A549 (cell line): ENCODE measurements at regions not wholly inside any gene's neighbourhood (a gene's known extent, or its start where the extent isn't known, plus 50 kb on each side); places are given as distances from the start of the nearest gene placed in this dataset.

Experiments
- ATAC-seq, 2 experiments: fragments of 200-7000 bp in 1 of 2; fragments of >200 bp in 1 of 2; cut with Nextera tagmentation in 1 of 2; cut with Tn5 transposase in 1 of 2; 3 replicates each; pipeline versions ENCODE4 v1.8.0 to v1.9.1; 2018 to 2020; ENCODE audit warnings: mild to moderate bottlenecking in 1 of 2, moderate library complexity in 1 of 2
- CTCF ChIA-PET: fragments of 300-600 bp; sonication (Branson Sonifier 250); formaldehyde crosslinking; extraction: SDS; loops from one replicate; lab custom pipeline; 2021; ENCODE audit warnings: antibody characterized with exemption, inconsistent platforms; lab: Yijun Ruan, JAX
- POLR2A ChIA-PET: fragments of 350-600 bp; formaldehyde crosslinking; extraction: SDS; loops from one replicate; lab custom pipeline; 2021; ENCODE audit warnings: antibody characterized with exemption, inconsistent platforms; lab: Yijun Ruan, JAX
- DNase-seq, 2 experiments: peaks; one replicate each; pipeline versions ENCODE4 v3.0.0 to v3.0.0-alpha.2; 2011 to 2016; ENCODE audit warnings: low read depth in 1 of 2, low spot score in 1 of 2
- FAIRE-seq: peaks from 2 replicates; lab custom pipeline; 2011; peaks lifted over from hg19 to GRCh38; lab: Jason Lieb, UNC
- H3K27ac ChIP-seq, 2 experiments: fragments of >200 bp; sonication (Bioruptor Twin); formaldehyde crosslinking; 3 replicates each; pipeline ENCODE4 v1.5.1; 2016 to 2017
- H3K4me1 ChIP-seq: fragments of >200 bp; sonication (Bioruptor Twin); formaldehyde crosslinking; 3 replicates; pipeline ENCODE4 v1.6.1; 2016
- H3K4me2 ChIP-seq: fragments of >200 bp; sonication (Bioruptor Twin); formaldehyde crosslinking; 3 replicates; pipeline ENCODE4 v1.6.1; 2016
- H3K4me3 ChIP-seq: fragments of >200 bp; sonication (Bioruptor Twin); formaldehyde crosslinking; 3 replicates; pipeline ENCODE4 v1.5.1; 2016
- H3K9me3 ChIP-seq: fragments of >200 bp; sonication (Bioruptor Twin); formaldehyde crosslinking; 3 replicates; pipeline ENCODE4 v1.6.1; 2016
- BCL3 ChIP-seq: fragments of >200 bp; sonication (Bioruptor Twin); formaldehyde crosslinking; IDR thresholded peaks from 3 replicates; pipeline ENCODE4 v1.6.1; 2016
- BHLHE40 ChIP-seq: IDR thresholded peaks from 2 replicates; pipeline ENCODE4 v1.6.1; 2012; ENCODE audit warnings: low read depth, low read length, inconsistent platforms
- CBX2 ChIP-seq: fragments of 200-600 bp; sonication (generic); IDR thresholded peaks from 2 replicates; pipeline ENCODE4 v1.6.1; 2016; ENCODE audit warnings: low read depth, mild to moderate bottlenecking, borderline replicate concordance
- CEBPB ChIP-seq, 2 experiments: fragments of >200 bp in 1 of 2; sonication (Bioruptor Twin) in 1 of 2; formaldehyde crosslinking in 1 of 2; IDR thresholded peaks; 2 replicates each; pipeline ENCODE4 v1.6.1; 2012 to 2016
- CHD4 ChIP-seq: fragments of 200-600 bp; sonication (generic); IDR thresholded peaks from 2 replicates; pipeline ENCODE4 v1.6.1; 2016; ENCODE audit warnings: antibody characterized with exemption, mild to moderate bottlenecking, borderline replicate concordance
- EHF ChIP-seq: fragments of 250-450 bp; sonication (Bioruptor Pico); IDR thresholded peaks from 2 replicates; pipeline ENCODE4 v1.5.0; 2020; ENCODE audit warnings: mild to moderate bottlenecking
- EP300 ChIP-seq, 2 experiments: fragments of >200 bp; sonication (Bioruptor Twin); formaldehyde crosslinking; IDR thresholded peaks; 2 replicates in 1 of 2; 3 replicates in 1 of 2; pipeline ENCODE4 v1.6.1; 2016 to 2017
- ESRRA ChIP-seq: fragments of 150-350 bp; IDR thresholded peaks from 2 replicates; pipeline ENCODE4 v1.6.1; 2014; ENCODE audit warnings: mild to moderate bottlenecking, low read length, borderline replicate concordance
- FOSL2 ChIP-seq, 2 experiments: fragments of 450-650 bp in 1 of 2; fragments of >200 bp in 1 of 2; sonication (Bioruptor Twin) in 1 of 2; formaldehyde crosslinking; IDR thresholded peaks; 2 replicates each; pipeline versions ENCODE4 v1.5.0 to v1.6.1; 2016 to 2020; ENCODE audit warnings: mild to moderate bottlenecking in 1 of 2, moderate library complexity in 1 of 2
- HEYL ChIP-seq: fragments of 250-450 bp; sonication (Bioruptor Pico); IDR thresholded peaks from 2 replicates; pipeline ENCODE4 v1.8.0; 2021; ENCODE audit warnings: mild to moderate bottlenecking, moderate library complexity
- HOXB13 ChIP-seq: fragments of 250-450 bp; sonication (Bioruptor Pico); IDR thresholded peaks from 2 replicates; pipeline ENCODE4 v1.5.0; 2020; ENCODE audit warnings: low read depth, mild to moderate bottlenecking, moderate library complexity
- HOXB5 ChIP-seq: fragments of 250-450 bp; sonication (Bioruptor Pico); IDR thresholded peaks from 2 replicates; pipeline ENCODE4 v1.5.0; 2020; ENCODE audit warnings: mild to moderate bottlenecking, moderate library complexity
- JUN ChIP-seq, 2 experiments: fragments of >200 bp; sonication (Bioruptor Twin); formaldehyde crosslinking; IDR thresholded peaks; 2 replicates in 1 of 2; 3 replicates in 1 of 2; pipeline ENCODE4 v1.6.1; 2016 to 2017
- KDM1A ChIP-seq: fragments of 200-600 bp; sonication (generic); IDR thresholded peaks from 2 replicates; pipeline ENCODE4 v1.6.1; 2016; ENCODE audit warnings: low read depth, mild to moderate bottlenecking
- MAFK ChIP-seq: fragments of 450-650 bp; IDR thresholded peaks from 2 replicates; pipeline ENCODE4 v1.6.1; 2014; ENCODE audit not compliant: partially characterized antibody
- NFE2L2 ChIP-seq: fragments of 150-350 bp; conservative IDR thresholded peaks from 2 replicates; pipeline ENCODE4 v1.6.1; 2014; ENCODE audit warnings: low read length
- NPAS2 ChIP-seq: fragments of 250-450 bp; sonication (Bioruptor Pico); IDR thresholded peaks from 2 replicates; pipeline ENCODE4 v1.8.0; 2022; ENCODE audit warnings: mild to moderate bottlenecking, moderate library complexity, borderline replicate concordance
- PHF8 ChIP-seq: fragments of 200-600 bp; sonication (generic); IDR thresholded peaks from 2 replicates; pipeline ENCODE4 v1.6.1; 2016; ENCODE audit warnings: low read depth, mild to moderate bottlenecking, antibody characterized with exemption, moderate library complexity, borderline replicate concordance
- RARB ChIP-seq: fragments of 250-450 bp; sonication (Bioruptor Pico); IDR thresholded peaks from 2 replicates; pipeline ENCODE4 v1.8.0; 2021; ENCODE audit warnings: mild to moderate bottlenecking, moderate library complexity
- RCOR1 ChIP-seq: fragments of 150-350 bp; IDR thresholded peaks from 2 replicates; pipeline ENCODE4 v1.6.1; 2014; ENCODE audit warnings: antibody characterized with exemption, low read length, low read depth
- RNF2 ChIP-seq: fragments of 200-600 bp; sonication (generic); IDR thresholded peaks from 2 replicates; pipeline ENCODE4 v1.6.1; 2016; ENCODE audit warnings: low read depth, mild to moderate bottlenecking, antibody characterized with exemption, moderate library complexity, borderline replicate concordance
- TFCP2L1 ChIP-seq: fragments of 250-450 bp; sonication (Bioruptor Pico); IDR thresholded peaks from 2 replicates; pipeline ENCODE4 v1.5.0; 2021; ENCODE audit warnings: mild to moderate bottlenecking
- WGBS: methylation state at CpG from one replicate; pipeline ENCODE4 v1.1.6; 2017; ENCODE audit errors: missing lambda C conversion rate; 5-methylcytosine and 5-hydroxymethylcytosine counted together
- TF ChIP-seq, protein P1 (sequence below): fragments of 200-600 bp; sonication (generic); IDR thresholded peaks from 2 replicates; pipeline ENCODE4 v1.6.1; 2016; ENCODE audit warnings: antibody characterized with exemption, mild to moderate bottlenecking, moderate library complexity
- TF ChIP-seq, protein P2 (sequence below): fragments of >200 bp; sonication (Bioruptor Twin); formaldehyde crosslinking; IDR thresholded peaks from 3 replicates; pipeline ENCODE4 v1.5.1; 2016
- TF ChIP-seq, protein P3 (sequence below): IDR thresholded peaks from 2 replicates; pipeline ENCODE4 v1.6.1; 2012
- TF ChIP-seq, protein P4 (sequence below): fragments of >200 bp; sonication (Bioruptor Twin); formaldehyde crosslinking; IDR thresholded peaks from 2 replicates; pipeline ENCODE4 v1.6.1; 2016

GRCh38 chr22:27654546-27655445 lies 146.8 kb downstream of the MN1 start:
- no peak for FAIRE-seq
- Histone ChIP-seq H3K27ac (no peak overlapping the region), H3K4me3 (no peak overlapping the region), H3K4me1 (no peaks in the 10 kb centered on the region), H3K9me3 (no peaks in the 10 kb centered on the region), H3K4me2 (0 out of 3 replicates have a peak overlapping the region, but pooled peaks have one; percentile 19)
- WGBS: 58% methylated on average over 10 of the region's 10 CpGs
- CTCF ChIA-PET: no interaction called here
- TF ChIP-seq PHF8: no peak
- no peak for TF ChIP-seq KDM1A
- TF ChIP-seq, protein P1, sequence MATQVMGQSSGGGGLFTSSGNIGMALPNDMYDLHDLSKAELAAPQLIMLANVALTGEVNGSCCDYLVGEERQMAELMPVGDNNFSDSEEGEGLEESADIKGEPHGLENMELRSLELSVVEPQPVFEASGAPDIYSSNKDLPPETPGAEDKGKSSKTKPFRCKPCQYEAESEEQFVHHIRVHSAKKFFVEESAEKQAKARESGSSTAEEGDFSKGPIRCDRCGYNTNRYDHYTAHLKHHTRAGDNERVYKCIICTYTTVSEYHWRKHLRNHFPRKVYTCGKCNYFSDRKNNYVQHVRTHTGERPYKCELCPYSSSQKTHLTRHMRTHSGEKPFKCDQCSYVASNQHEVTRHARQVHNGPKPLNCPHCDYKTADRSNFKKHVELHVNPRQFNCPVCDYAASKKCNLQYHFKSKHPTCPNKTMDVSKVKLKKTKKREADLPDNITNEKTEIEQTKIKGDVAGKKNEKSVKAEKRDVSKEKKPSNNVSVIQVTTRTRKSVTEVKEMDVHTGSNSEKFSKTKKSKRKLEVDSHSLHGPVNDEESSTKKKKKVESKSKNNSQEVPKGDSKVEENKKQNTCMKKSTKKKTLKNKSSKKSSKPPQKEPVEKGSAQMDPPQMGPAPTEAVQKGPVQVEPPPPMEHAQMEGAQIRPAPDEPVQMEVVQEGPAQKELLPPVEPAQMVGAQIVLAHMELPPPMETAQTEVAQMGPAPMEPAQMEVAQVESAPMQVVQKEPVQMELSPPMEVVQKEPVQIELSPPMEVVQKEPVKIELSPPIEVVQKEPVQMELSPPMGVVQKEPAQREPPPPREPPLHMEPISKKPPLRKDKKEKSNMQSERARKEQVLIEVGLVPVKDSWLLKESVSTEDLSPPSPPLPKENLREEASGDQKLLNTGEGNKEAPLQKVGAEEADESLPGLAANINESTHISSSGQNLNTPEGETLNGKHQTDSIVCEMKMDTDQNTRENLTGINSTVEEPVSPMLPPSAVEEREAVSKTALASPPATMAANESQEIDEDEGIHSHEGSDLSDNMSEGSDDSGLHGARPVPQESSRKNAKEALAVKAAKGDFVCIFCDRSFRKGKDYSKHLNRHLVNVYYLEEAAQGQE: no peak
- no peak for TF ChIP-seq RARB
- no peak for TF ChIP-seq BCL3
- no peak for TF ChIP-seq FOSL2 (IDR thresholded peaks at IDR 0.05)
- TF ChIP-seq FOSL2 (CRISPR knock-in tag; IDR thresholded peaks at IDR 0.05): no peak
- TF ChIP-seq HEYL (CRISPR knock-in tag): no peak
- no peak for TF ChIP-seq HOXB5 (CRISPR knock-in tag)
- TF ChIP-seq JUN (IDR thresholded peaks at IDR 0.05): no peak
- no peak for TF ChIP-seq CBX2
- no peak for TF ChIP-seq BHLHE40
- no peak for ATAC-seq
- POLR2A ChIA-PET: no interaction called here
- DNase-seq: no peak

DNA sequence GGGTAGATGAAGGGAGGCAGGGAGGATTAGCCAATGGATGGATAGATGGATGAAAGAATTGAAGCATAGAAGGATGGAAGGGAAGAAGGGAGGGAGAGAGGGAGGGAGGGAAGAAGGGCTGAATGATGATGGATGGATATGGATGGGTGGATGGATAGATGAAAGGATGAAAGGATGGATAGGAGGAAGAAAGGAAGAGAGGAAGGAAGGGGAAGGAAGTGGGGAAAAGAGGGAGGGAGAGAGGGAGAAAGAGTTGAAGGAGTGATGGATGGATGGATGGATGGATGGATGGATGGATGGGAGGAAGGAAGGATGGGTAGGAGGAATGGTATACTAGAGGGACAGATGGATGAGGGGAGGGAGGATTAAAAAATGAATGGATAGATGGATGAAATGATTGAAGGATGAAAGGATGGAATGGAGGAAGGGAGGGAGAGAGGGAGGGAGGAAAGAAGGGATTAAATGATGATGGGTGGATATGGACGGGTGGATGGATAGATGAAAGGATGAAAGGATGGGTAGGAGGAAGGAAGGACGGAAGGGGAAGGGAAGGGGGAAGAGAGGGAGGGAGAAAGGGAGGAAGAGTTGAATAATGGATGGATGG lies 145.9 kb downstream of the MN1 start:
- CTCF ChIA-PET: no interaction called here
- no peaks in the 10 kb centered on the region for H3K4me1 ChIP-seq
- no peak overlapping the region for H3K4me3 ChIP-seq
- H3K9me3 ChIP-seq: no peaks in the 10 kb centered on the region
- DNase-seq (no peak), ATAC-seq (no peak), FAIRE-seq (no peak)
- no peak overlapping the region for H3K4me2 ChIP-seq
- H3K27ac ChIP-seq: no peak overlapping the region
- WGBS: 6% methylated on average over 2 of the region's 2 CpGs
- POLR2A ChIA-PET: no interaction called here
- TF ChIP-seq MAFK (no peak), RNF2 (no peak), ESRRA (no peak), CHD4 (no peak), BCL3 (no peak), HOXB13 (CRISPR knock-in tag) (no peak), RCOR1 (no peak), CEBPB (IDR thresholded peaks at IDR 0.05) (no peak), TFCP2L1 (no peak), NPAS2 (no peak), EP300 (IDR thresholded peaks at IDR 0.05) (no peak), NFE2L2 (no peak), EHF (CRISPR knock-in tag) (no peak)
- TF ChIP-seq, protein P2, sequence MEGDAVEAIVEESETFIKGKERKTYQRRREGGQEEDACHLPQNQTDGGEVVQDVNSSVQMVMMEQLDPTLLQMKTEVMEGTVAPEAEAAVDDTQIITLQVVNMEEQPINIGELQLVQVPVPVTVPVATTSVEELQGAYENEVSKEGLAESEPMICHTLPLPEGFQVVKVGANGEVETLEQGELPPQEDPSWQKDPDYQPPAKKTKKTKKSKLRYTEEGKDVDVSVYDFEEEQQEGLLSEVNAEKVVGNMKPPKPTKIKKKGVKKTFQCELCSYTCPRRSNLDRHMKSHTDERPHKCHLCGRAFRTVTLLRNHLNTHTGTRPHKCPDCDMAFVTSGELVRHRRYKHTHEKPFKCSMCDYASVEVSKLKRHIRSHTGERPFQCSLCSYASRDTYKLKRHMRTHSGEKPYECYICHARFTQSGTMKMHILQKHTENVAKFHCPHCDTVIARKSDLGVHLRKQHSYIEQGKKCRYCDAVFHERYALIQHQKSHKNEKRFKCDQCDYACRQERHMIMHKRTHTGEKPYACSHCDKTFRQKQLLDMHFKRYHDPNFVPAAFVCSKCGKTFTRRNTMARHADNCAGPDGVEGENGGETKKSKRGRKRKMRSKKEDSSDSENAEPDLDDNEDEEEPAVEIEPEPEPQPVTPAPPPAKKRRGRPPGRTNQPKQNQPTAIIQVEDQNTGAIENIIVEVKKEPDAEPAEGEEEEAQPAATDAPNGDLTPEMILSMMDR: no peak
- TF ChIP-seq, protein P3, sequence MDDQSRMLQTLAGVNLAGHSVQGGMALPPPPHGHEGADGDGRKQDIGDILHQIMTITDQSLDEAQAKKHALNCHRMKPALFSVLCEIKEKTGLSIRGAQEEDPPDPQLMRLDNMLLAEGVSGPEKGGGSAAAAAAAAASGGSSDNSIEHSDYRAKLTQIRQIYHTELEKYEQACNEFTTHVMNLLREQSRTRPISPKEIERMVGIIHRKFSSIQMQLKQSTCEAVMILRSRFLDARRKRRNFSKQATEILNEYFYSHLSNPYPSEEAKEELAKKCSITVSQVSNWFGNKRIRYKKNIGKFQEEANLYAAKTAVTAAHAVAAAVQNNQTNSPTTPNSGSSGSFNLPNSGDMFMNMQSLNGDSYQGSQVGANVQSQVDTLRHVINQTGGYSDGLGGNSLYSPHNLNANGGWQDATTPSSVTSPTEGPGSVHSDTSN: no peak
- TF ChIP-seq, protein P4, sequence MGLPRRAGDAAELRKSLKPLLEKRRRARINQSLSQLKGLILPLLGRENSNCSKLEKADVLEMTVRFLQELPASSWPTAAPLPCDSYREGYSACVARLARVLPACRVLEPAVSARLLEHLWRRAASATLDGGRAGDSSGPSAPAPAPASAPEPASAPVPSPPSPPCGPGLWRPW: no peak
